PC-9 (cell line): ENCODE measurements at regions not wholly inside any gene's neighbourhood (a gene's known extent, or its start where the extent isn't known, plus 50 kb on each side); places are given as distances from the start of the nearest gene placed in this dataset.

Experiments
- BruUV-seq: library from RNA; stranded (reverse); fragments of 400-500 nt; replicated peaks from 2 replicates; lab custom pipeline; 2021; lab: Mats Ljungman, UMichigan
- CTCF ChIA-PET: fragments of 300-600 bp; sonication (Branson Sonifier 250); formaldehyde crosslinking; loops from one replicate; lab custom pipeline; 2022; ENCODE audit warnings: antibody characterized with exemption; lab: Charles Lee
- POLR2A ChIA-PET: fragments of 300-600 bp; sonication (Branson Sonifier 250); formaldehyde crosslinking; loops from one replicate; lab custom pipeline; 2022; ENCODE audit warnings: antibody characterized with exemption; ENCODE audit not compliant: unreplicated experiment; lab: Charles Lee
- DNase-seq, 2 experiments: peaks; one replicate each; pipeline versions ENCODE4 v3.0.0 to v3.0.0-alpha.2; 2015 to 2022; ENCODE audit warnings: mixed read lengths in 1 of 2
- H2AFZ ChIP-seq: fragments of 200-600 bp; sonication (generic); 2 replicates; pipeline ENCODE4 v1.8.1; 2017; ENCODE audit warnings: antibody characterized with exemption
- H3F3A ChIP-seq: fragments of 200-600 bp; sonication (generic); 2 replicates; pipeline ENCODE4 v1.8.1; 2017; ENCODE audit warnings: antibody characterized with exemption, mild to moderate bottlenecking, low read depth; ENCODE audit not compliant: insufficient read depth
- H3K27ac ChIP-seq: fragments of 200-600 bp; sonication (generic); 2 replicates; pipeline ENCODE4 v1.6.1; 2016; ENCODE audit warnings: mixed run types
- H3K27me3 ChIP-seq: fragments of 200-600 bp; sonication (generic); 2 replicates; pipeline ENCODE4 v1.6.1; 2016; ENCODE audit warnings: low read depth, mixed run types; ENCODE audit not compliant: insufficient read depth
- H3K36me3 ChIP-seq: fragments of 200-600 bp; sonication (generic); 2 replicates; pipeline ENCODE4 v1.6.1; 2016; ENCODE audit warnings: low read depth, mixed run types
- H3K4me1 ChIP-seq: fragments of 200-600 bp; sonication (generic); replicated peaks from 2 replicates; pipeline ENCODE4 v1.6.1; 2016; ENCODE audit warnings: mixed run types; ENCODE audit not compliant: insufficient read depth
- H3K4me2 ChIP-seq: fragments of 200-600 bp; sonication (generic); 2 replicates; pipeline ENCODE4 v1.6.1; 2017; ENCODE audit warnings: mixed run types
- H3K4me3 ChIP-seq: fragments of 200-600 bp; sonication (generic); 2 replicates; pipeline ENCODE4 v1.6.1; 2016; ENCODE audit warnings: mixed run types
- H3K79me2 ChIP-seq: fragments of 200-600 bp; sonication (generic); 2 replicates; pipeline ENCODE4 v1.6.1; 2017; ENCODE audit warnings: low read depth, mixed run types
- H3K9me2 ChIP-seq: fragments of 200-600 bp; sonication (generic); 2 replicates; pipeline ENCODE4 v1.8.1; 2017; ENCODE audit warnings: mild to moderate bottlenecking; ENCODE audit not compliant: insufficient read depth
- H3K9me3 ChIP-seq: fragments of 200-600 bp; sonication (generic); 2 replicates; pipeline ENCODE4 v1.8.1; 2016; ENCODE audit warnings: low read depth; ENCODE audit not compliant: insufficient read depth
- H4K20me1 ChIP-seq: fragments of 200-600 bp; sonication (generic); 2 replicates; pipeline ENCODE4 v1.8.1; 2017; ENCODE audit not compliant: insufficient read depth
- CTCF ChIP-seq: fragments of 200-600 bp; sonication (generic); conservative IDR thresholded peaks from 2 replicates; pipeline ENCODE4 v1.6.1; 2017; ENCODE audit warnings: mixed run types, antibody characterized with exemption, mild to moderate bottlenecking, moderate library complexity
- EZH2 ChIP-seq: fragments of 200-600 bp; sonication (generic); IDR thresholded peaks from 2 replicates; pipeline ENCODE4 v1.8.0; 2017; ENCODE audit warnings: antibody characterized with exemption, low read depth
- intact Hi-C: fragments of 100-400 bp; cut with micrococcal nuclease; formaldehyde crosslinking; loops from one replicate; pipeline ENCODE4 v1.10.0; 2022; ENCODE audit not compliant: unreplicated experiment

GRCh38 chr7:93044147-93044810 is 73.5 kb downstream of the SAMD9 start:
- H3K27ac ChIP-seq, result no peak overlapping the region
- intact Hi-C loops, result no loop called here
- POLR2A ChIA-PET, result no interaction called here

GRCh38 chr7:93043385-93043985 is 74.3 kb downstream of the SAMD9 start:
- Histone ChIP-seq H3K79me2 (no peaks in the 10 kb centered on the region), H3K4me2 (peak overlapping the region; percentile 36), H3K4me3 (no peak overlapping the region), H3K36me3 (no peaks in the 10 kb centered on the region), H3F3A (no peaks in the 10 kb centered on the region), H3K4me1 (no peaks in the 10 kb centered on the region), H4K20me1 (no peaks in the 10 kb centered on the region), H3K9me3 (no peaks in the 10 kb centered on the region), H3K9me2 (no peaks in the 10 kb centered on the region), H3K27ac (no peak overlapping the region), H3K27me3 (no peaks in the 10 kb centered on the region), H2AFZ (no peak overlapping the region)
- ChIA-PET POLR2A (no interaction called here), CTCF (interaction anchor here (0.6 kb wide), 1 partner anchor 515 kb away, joined by 4 read pairs; the partner anchor contains the start of gene RBM48)
- intact Hi-C loops, result loop anchor here (2.0 kb wide), 2 partner anchors 127 to 209 kb away; no protein-coding TSS in a partner anchor
- DNase-seq, result peak in 1 of 2 experiments; percentile 75
- TF ChIP-seq CTCF, result no peak
- TF ChIP-seq EZH2, result no peak
- no TSS peak for BruUV-seq

More at GRCh38 chr7:93044147-93044810, 73.5 kb downstream of the SAMD9 start:
- H3K4me1 ChIP-seq, result no peaks in the 10 kb centered on the region
- no peaks in the 10 kb centered on the region for H3K36me3 ChIP-seq
- no peaks in the 10 kb centered on the region for H3K9me2 ChIP-seq
- H2AFZ ChIP-seq, result no peak overlapping the region
- no peaks in the 10 kb centered on the region for H4K20me1 ChIP-seq
- H3K4me3 ChIP-seq, result no peak overlapping the region
- H3K9me3 ChIP-seq, result no peaks in the 10 kb centered on the region
- no TSS peak for BruUV-seq
- no peak for TF ChIP-seq CTCF
- no peaks in the 10 kb centered on the region for H3F3A ChIP-seq
- H3K4me2 ChIP-seq, result no peak overlapping the region
- DNase-seq, result peak in 1 of 2 experiments; percentile 20
- no peaks in the 10 kb centered on the region for H3K79me2 ChIP-seq
- CTCF ChIA-PET, result no interaction called here
- no peaks in the 10 kb centered on the region for H3K27me3 ChIP-seq

- Histone ChIP-seq H3K36me3 (no peaks in the 10 kb centered on the region), H3K4me3 (no peak overlapping the region), H4K20me1 (no peaks in the 10 kb centered on the region), H3K4me2 (no peak overlapping the region), H2AFZ (no peak overlapping the region), H3K4me1 (no peaks in the 10 kb centered on the region), H3F3A (no peaks in the 10 kb centered on the region), H3K9me2 (no peaks in the 10 kb centered on the region), H3K27me3 (no peaks in the 10 kb centered on the region), H3K27ac (no peak overlapping the region), H3K79me2 (no peaks in the 10 kb centered on the region), H3K9me3 (no peaks in the 10 kb centered on the region)
- CTCF ChIA-PET, result no interaction called here
- no peak for DNase-seq
- POLR2A ChIA-PET, result no interaction called here
- intact Hi-C loops, result no loop called here
- no TSS peak for BruUV-seq
- TF ChIP-seq EZH2 (no peak), CTCF (no peak)
These were observed 77.4 kb downstream of the SAMD9 start for GRCh38 chr7:93040355-93040754.
